ENCODE measurements at regions not wholly inside any gene's neighbourhood (a gene's known extent, or its start where the extent isn't known, plus 50 kb on each side); places are given as distances from the start of the nearest gene placed in this dataset.

DNA sequence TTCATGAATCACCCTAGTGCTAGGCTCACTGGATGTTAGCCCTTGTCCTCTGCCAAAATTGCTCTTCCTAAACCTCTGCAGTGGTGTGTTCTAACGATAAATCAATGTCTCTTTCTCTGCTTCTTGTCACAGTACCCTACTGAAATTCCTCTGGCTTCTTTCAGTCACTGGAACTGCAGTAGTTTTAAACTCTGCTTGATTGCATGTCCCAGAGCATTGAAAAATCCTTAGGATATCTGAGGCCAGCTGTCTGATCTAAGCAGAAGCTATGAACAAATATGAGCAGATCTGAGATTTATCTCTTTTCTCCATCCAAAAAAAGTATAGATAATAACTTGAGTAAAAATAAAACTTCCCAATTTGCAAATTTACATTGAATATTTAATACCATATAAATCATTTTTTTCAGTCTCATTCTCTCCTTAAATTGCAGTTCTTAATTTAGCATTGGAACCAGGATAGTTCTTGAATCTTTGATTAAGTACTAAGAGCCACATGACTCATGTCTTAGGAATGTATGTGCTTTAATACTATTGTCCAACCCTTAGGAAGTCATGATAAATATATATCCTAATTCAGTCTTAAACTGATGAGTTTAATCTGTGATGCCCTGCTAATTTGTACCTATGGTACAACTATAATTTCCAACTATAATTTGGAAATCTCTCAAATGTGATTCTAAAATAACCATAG, 169.7 kb downstream of the PDHA2 start:
- TF ChIP-seq, protein P1, sequence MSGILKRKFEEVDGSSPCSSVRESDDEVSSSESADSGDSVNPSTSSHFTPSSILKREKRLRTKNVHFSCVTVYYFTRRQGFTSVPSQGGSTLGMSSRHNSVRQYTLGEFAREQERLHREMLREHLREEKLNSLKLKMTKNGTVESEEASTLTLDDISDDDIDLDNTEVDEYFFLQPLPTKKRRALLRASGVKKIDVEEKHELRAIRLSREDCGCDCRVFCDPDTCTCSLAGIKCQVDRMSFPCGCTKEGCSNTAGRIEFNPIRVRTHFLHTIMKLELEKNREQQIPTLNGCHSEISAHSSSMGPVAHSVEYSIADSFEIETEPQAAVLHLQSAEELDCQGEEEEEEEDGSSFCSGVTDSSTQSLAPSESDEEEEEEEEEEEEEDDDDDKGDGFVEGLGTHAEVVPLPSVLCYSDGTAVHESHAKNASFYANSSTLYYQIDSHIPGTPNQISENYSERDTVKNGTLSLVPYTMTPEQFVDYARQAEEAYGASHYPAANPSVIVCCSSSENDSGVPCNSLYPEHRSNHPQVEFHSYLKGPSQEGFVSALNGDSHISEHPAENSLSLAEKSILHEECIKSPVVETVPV (CRISPR knock-in tag; IDR thresholded peaks at IDR 0.05): no peak
- TF ChIP-seq ZFP30 (CRISPR knock-in tag; IDR thresholded peaks at IDR 0.05): no peak
- TF ChIP-seq ZNF8 (CRISPR knock-in tag; IDR thresholded peaks at IDR 0.05): no peak
- TF ChIP-seq OSR1 (CRISPR knock-in tag; IDR thresholded peaks at IDR 0.05): no peak
- TF ChIP-seq ARNTL (CRISPR knock-in tag; IDR thresholded peaks at IDR 0.05; ENCODE audit: borderline replicate concordance, low read depth): no peak
- TF ChIP-seq ZFP3 (CRISPR knock-in tag; IDR thresholded peaks at IDR 0.05): no peak
